Neural progenitor cell (in vitro differentiated cells): ENCODE measurements at regions not wholly inside any gene's neighbourhood (a gene's known extent, or its start where the extent isn't known, plus 50 kb on each side); places are given as distances from the start of the nearest gene placed in this dataset.
A peak's percentile ranks its signal among the peaks of the same experiment; 100 is the strongest.
"Not testable (repeated sequence)": the region's sequence is repeated elsewhere in the genome, so short reads cannot be mapped to it uniquely, and the experiment has no call there.

Experiments used
- DNase-seq: peaks from one replicate; pipeline ENCODE4 v3.0.0-alpha.2; 2016; ENCODE audit warnings: low spot score
- H2AFZ ChIP-seq: fragments of 200-600 bp; sonication (generic); replicated peaks from 2 replicates; pipeline ENCODE4 v1.6.1; 2016; ENCODE audit warnings: antibody characterized with exemption
- H3F3A ChIP-seq: fragments of 200-600 bp; sonication (generic); 2 replicates; pipeline ENCODE4 v1.6.1; 2016; ENCODE audit warnings: antibody characterized with exemption, low read depth
- H3K27ac ChIP-seq: fragments of 200-600 bp; sonication (generic); 2 replicates; pipeline ENCODE4 v1.5.1; 2016; ENCODE audit warnings: mild to moderate bottlenecking
- H3K27me3 ChIP-seq: fragments of 200-600 bp; sonication (generic); 2 replicates; pipeline ENCODE4 v1.6.1; 2016; ENCODE audit warnings: mild to moderate bottlenecking, moderate library complexity
- H3K36me3 ChIP-seq: fragments of 200-600 bp; sonication (generic); 2 replicates; pipeline ENCODE4 v1.5.1; 2016
- H3K4me1 ChIP-seq: fragments of 200-600 bp; sonication (generic); 2 replicates; pipeline ENCODE4 v1.6.1; 2016; ENCODE audit warnings: mixed run types
- H3K4me2 ChIP-seq: fragments of 200-600 bp; sonication (generic); 2 replicates; pipeline ENCODE4 v1.6.1; 2016
- H3K4me3 ChIP-seq: fragments of 200-600 bp; sonication (generic); 2 replicates; pipeline ENCODE4 v1.5.1; 2016
- H3K79me2 ChIP-seq: fragments of 200-600 bp; sonication (generic); 2 replicates; pipeline ENCODE4 v1.6.1; 2016; ENCODE audit warnings: low read depth
- H3K9ac ChIP-seq: fragments of 200-600 bp; sonication (generic); 2 replicates; pipeline ENCODE4 v1.6.1; 2016
- H3K9me3 ChIP-seq: fragments of 200-600 bp; sonication (generic); 2 replicates; pipeline ENCODE4 v1.5.1; 2016; ENCODE audit warnings: low read depth
- H4K20me1 ChIP-seq: fragments of 200-600 bp; sonication (generic); 2 replicates; pipeline ENCODE4 v1.6.1; 2016; ENCODE audit warnings: low read depth
- H3K27ac Mint-ChIP-seq: 3 replicates; pipeline ENCODE4 v1.8.0; 2021; ENCODE audit warnings: mixed read lengths
- H3K27me3 Mint-ChIP-seq: 2 replicates; pipeline ENCODE4 v1.8.0; 2022; ENCODE audit warnings: low read depth, mild to moderate bottlenecking, inconsistent platforms, moderate library complexity, mixed read lengths; ENCODE audit not compliant: insufficient read depth
- H3K36me3 Mint-ChIP-seq: 3 replicates; pipeline ENCODE4 v1.8.0; 2021; ENCODE audit warnings: mixed read lengths
- H3K4me1 Mint-ChIP-seq: 3 replicates; pipeline ENCODE4 v1.8.0; 2021; ENCODE audit warnings: mixed read lengths
- H3K4me3 Mint-ChIP-seq: 3 replicates; pipeline ENCODE4 v1.8.0; 2021; ENCODE audit warnings: mild to moderate bottlenecking, moderate library complexity, mixed read lengths
- H3K9me3 Mint-ChIP-seq: 3 replicates; pipeline ENCODE4 v1.8.0; 2020; ENCODE audit warnings: mixed read lengths
- CTCF ChIP-seq: fragments of 200-600 bp; sonication (generic); IDR thresholded peaks from 2 replicates; pipeline ENCODE4 v1.5.1; 2017; ENCODE audit warnings: antibody characterized with exemption, mild to moderate bottlenecking
- EZH2 ChIP-seq: fragments of 200-600 bp; sonication (generic); IDR thresholded peaks from 2 replicates; pipeline ENCODE4 v1.6.1; 2017; ENCODE audit warnings: antibody characterized with exemption, mild to moderate bottlenecking, moderate library complexity
- EZH2phosphoT487 ChIP-seq: fragments of 200-600 bp; sonication (generic); IDR thresholded peaks from 2 replicates; pipeline ENCODE4 v1.6.1; 2017; ENCODE audit warnings: antibody characterized with exemption

GRCh38 chr6:69527921-69528476 is 268.8 kb downstream of the LMBRD1 start:
- TF ChIP-seq CTCF, result no peak
- no peak for TF ChIP-seq EZH2phosphoT487
- TF ChIP-seq EZH2, result no peak
- no peaks in the 10 kb centered on the region for H3K27me3 Mint-ChIP-seq

GRCh38 chr6:69515480-69515879 is 281.3 kb downstream of the LMBRD1 start:
- H3K27ac Mint-ChIP-seq, H3K4me1 Mint-ChIP-seq, H3K4me2 ChIP-seq, H4K20me1 ChIP-seq, H3K9me3 ChIP-seq, H3K27me3 ChIP-seq, H3K9me3 Mint-ChIP-seq, H3K79me2 ChIP-seq, H3K36me3 ChIP-seq, H3K9ac ChIP-seq, H3K4me1 ChIP-seq, H3K27me3 Mint-ChIP-seq, H3K36me3 Mint-ChIP-seq, H3F3A ChIP-seq, H2AFZ ChIP-seq, H3K27ac ChIP-seq, H3K4me3 Mint-ChIP-seq: not testable (repeated sequence)
- peak; percentile 35 for DNase-seq
- H3K4me3 ChIP-seq, result peak overlapping the region; percentile 33

More at GRCh38 chr6:69527921-69528476, 268.8 kb downstream of the LMBRD1 start:
- Mint-ChIP-seq H3K4me3 (no peak overlapping the region), H3K27ac (no peak overlapping the region), H3K36me3 (no peaks in the 10 kb centered on the region), H3K9me3 (no peaks in the 10 kb centered on the region), H3K4me1 (no peaks in the 10 kb centered on the region)
- DNase-seq, result no peak
- no peaks in the 10 kb centered on the region for H3F3A ChIP-seq
- H3K4me3 ChIP-seq, result no peak overlapping the region
- H3K79me2 ChIP-seq, result no peaks in the 10 kb centered on the region
- H4K20me1 ChIP-seq, result no peaks in the 10 kb centered on the region
- no peak overlapping the region for H3K27ac ChIP-seq
- H3K36me3 ChIP-seq, result no peaks in the 10 kb centered on the region
- H3K9me3 ChIP-seq, result no peaks in the 10 kb centered on the region
- no peak overlapping the region for H3K9ac ChIP-seq
- H3K27me3 ChIP-seq, result no peaks in the 10 kb centered on the region
- H3K4me1 ChIP-seq, result no peaks in the 10 kb centered on the region
- H2AFZ ChIP-seq, result no peak overlapping the region
- H3K4me2 ChIP-seq, result no peak overlapping the region

- Histone ChIP-seq H3K9me3 (no peaks in the 10 kb centered on the region), H3K27ac (no peak overlapping the region), H3K79me2 (no peaks in the 10 kb centered on the region), H3K9ac (no peak overlapping the region), H3K4me3 (no peak overlapping the region), H3K4me2 (no peak overlapping the region), H4K20me1 (no peaks in the 10 kb centered on the region), H2AFZ (no peak overlapping the region), H3K27me3 (no peaks in the 10 kb centered on the region), H3K4me1 (no peaks in the 10 kb centered on the region), H3F3A (no peaks in the 10 kb centered on the region), H3K36me3 (peaks cover 4% of the 10 kb centered on the region)
- H3K9me3 Mint-ChIP-seq, result peaks cover 4% of the 10 kb centered on the region
- peaks cover 4% of the 10 kb centered on the region for H3K4me1 Mint-ChIP-seq
- DNase-seq, result no peak
- no peaks in the 10 kb centered on the region for H3K36me3 Mint-ChIP-seq
- no peak overlapping the region for H3K4me3 Mint-ChIP-seq
- H3K27ac Mint-ChIP-seq, result no peak overlapping the region
- H3K27me3 Mint-ChIP-seq, result no peaks in the 10 kb centered on the region
- TF ChIP-seq EZH2phosphoT487, result no peak
- TF ChIP-seq EZH2, result no peak
- TF ChIP-seq CTCF, result no peak
These were observed 302.2 kb downstream of the LMBRD1 start for GRCh38 chr6:69494595-69494994.

- Histone ChIP-seq H3K36me3 (peaks cover 3% of the 10 kb centered on the region), H4K20me1 (no peaks in the 10 kb centered on the region), H3K27ac (no peak overlapping the region), H3K27me3 (no peaks in the 10 kb centered on the region), H3K9me3 (peaks cover 7% of the 10 kb centered on the region), H3K79me2 (no peaks in the 10 kb centered on the region), H3K4me1 (no peaks in the 10 kb centered on the region), H3K9ac (no peak overlapping the region), H3K4me3 (no peak overlapping the region), H3K4me2 (no peak overlapping the region), H2AFZ (no peak overlapping the region), H3F3A (no peaks in the 10 kb centered on the region)
- H3K27me3 Mint-ChIP-seq, result no peaks in the 10 kb centered on the region
- H3K4me3 Mint-ChIP-seq, result no peak overlapping the region
- peaks cover 4% of the 10 kb centered on the region for H3K9me3 Mint-ChIP-seq
- H3K36me3 Mint-ChIP-seq, result no peaks in the 10 kb centered on the region
- no peak for DNase-seq
- TF ChIP-seq EZH2phosphoT487, result no peak
- no peak for TF ChIP-seq EZH2
- TF ChIP-seq CTCF, result no peak
- H3K4me1 Mint-ChIP-seq, result peaks cover 4% of the 10 kb centered on the region
- H3K27ac Mint-ChIP-seq, result no peak overlapping the region
These were observed 306.8 kb downstream of the LMBRD1 start for GRCh38 chr6:69489970-69490369.
